Lower leg skin (tissue), 3 donors: ENCODE measurements at regions not wholly inside any gene's neighbourhood (a gene's known extent, or its start where the extent isn't known, plus 50 kb on each side); places are given as distances from the start of the nearest gene placed in this dataset.

Source experiments
- CTCF ChIP-seq, 3 donors: fragments of 450-650 bp; IDR thresholded peaks; one replicate each; pipeline ENCODE4 v1.5.1; 2016; ENCODE audit warnings: antibody characterized with exemption in 3 of 3, mild to moderate bottlenecking in 3 of 3, moderate library complexity in 2 of 3
- POLR2A ChIP-seq, 2 donors: fragments of 450-650 bp; IDR thresholded peaks; one replicate each; pipeline ENCODE4 v1.6.1; 2016 to 2017; ENCODE audit warnings: antibody characterized with exemption in 2 of 2, mild to moderate bottlenecking in 1 of 2, moderate library complexity in 1 of 2

GRCh38 chr14:98769326-98769725 is 502.7 kb downstream of the BCL11B start:
- TF ChIP-seq CTCF (IDR thresholded peaks at IDR 0.05) (no peak), POLR2A (IDR thresholded peaks at IDR 0.05) (no peak)
